ENCODE measurements at regions not wholly inside any gene's neighbourhood (a gene's known extent, or its start where the extent isn't known, plus 50 kb on each side); places are given as distances from the start of the nearest gene placed in this dataset.

- TF ChIP-seq EZH2 (IDR thresholded peaks at IDR 0.05; ENCODE audit: insufficient read depth, poor library complexity, severe bottlenecking) = no peak
- no peak for TF ChIP-seq EZH2phosphoT487 (IDR thresholded peaks at IDR 0.05; ENCODE audit: insufficient read depth, low read depth)
Observed at GRCh38 chr1:81553503-81553902, 247.2 kb upstream of the ADGRL2 start.

Data from GM23248 (cell line).